ENCODE measurements at regions not wholly inside any gene's neighbourhood (a gene's known extent, or its start where the extent isn't known, plus 50 kb on each side); places are given as distances from the start of the nearest gene placed in this dataset.

GRCh38 chr4:67158666-67159065, 386.6 kb downstream of the CENPC start:
- no peak for TF ChIP-seq YY1 (IDR thresholded peaks at IDR 0.05; ENCODE audit: insufficient read depth, insufficient read length)
- no peak for TF ChIP-seq SUZ12 (IDR thresholded peaks at IDR 0.05; ENCODE audit: extremely low read depth, insufficient read depth, insufficient read length)

Measured in NT2/D1 (cell line).